ENCODE measurements at regions not wholly inside any gene's neighbourhood (a gene's known extent, or its start where the extent isn't known, plus 50 kb on each side); places are given as distances from the start of the nearest gene placed in this dataset.

- no peak for TF ChIP-seq CTCF (IDR thresholded peaks at IDR 0.05 in 4 of 5, conservative IDR thresholded peaks at IDR 0.05 in 1 of 5)
- TF ChIP-seq POLR2A (IDR thresholded peaks at IDR 0.05): no peak
Measured at GRCh38 chr15:87707071-87707470, 549.5 kb downstream of the NTRK3 start.
